Stimulated activated CD4-positive, alpha-beta T cell treated with anti-CD3 and anti-CD28 coated beads, Interleukin-2, amount 100 ng/mL, for 24 hours (primary cell): ENCODE measurements at regions not wholly inside any gene's neighbourhood (a gene's known extent, or its start where the extent isn't known, plus 50 kb on each side); places are given as distances from the start of the nearest gene placed in this dataset.
"Not testable (repeated sequence)": the region's sequence is repeated elsewhere in the genome, so short reads cannot be mapped to it uniquely, and the experiment has no call there.

Experiments
- DNase-seq, 2 donors: peaks; one replicate each; pipeline ENCODE4 v3.0.0-alpha.2; 2020

DNA sequence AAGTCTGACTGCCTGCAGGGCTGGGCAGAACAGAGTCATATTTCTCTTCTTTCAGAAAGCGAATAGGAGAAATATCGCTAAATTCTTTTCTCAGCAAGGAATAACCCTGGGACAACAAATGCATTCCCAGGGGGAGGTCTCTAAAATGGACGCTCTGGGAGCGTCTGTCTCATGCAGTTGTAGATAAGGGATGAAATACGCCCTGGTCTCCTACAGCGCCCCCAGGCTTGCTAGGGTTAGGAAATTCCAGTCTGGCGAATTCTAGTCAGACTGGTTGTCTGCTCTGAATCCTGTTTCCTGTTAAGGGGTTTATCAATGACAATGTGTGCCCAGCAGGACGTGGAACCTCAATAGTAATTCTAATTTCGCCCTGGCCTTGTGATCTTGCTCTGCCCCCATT lies 1214.1 kb downstream of the DIAPH3 start:
- no peak for DNase-seq

DNA sequence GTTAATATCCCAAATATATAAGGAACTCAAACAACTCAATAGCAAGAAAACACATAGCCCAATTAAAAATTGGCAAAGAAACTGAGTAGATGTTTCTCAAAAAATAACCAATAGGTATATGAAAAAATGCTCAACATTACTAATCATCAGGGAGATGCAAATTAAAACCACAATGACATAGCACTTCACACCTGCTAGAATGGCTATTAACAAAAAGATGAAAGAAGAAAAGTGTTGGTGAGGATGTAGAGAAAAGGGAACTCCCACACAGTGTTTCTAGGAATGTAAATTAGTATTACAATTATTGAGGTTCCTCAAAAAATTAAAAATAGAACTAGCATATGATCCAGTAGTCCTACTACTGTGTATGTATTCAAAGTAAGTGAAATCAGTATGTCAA lies 1212.8 kb downstream of the DIAPH3 start:
- no peak for DNase-seq

DNA sequence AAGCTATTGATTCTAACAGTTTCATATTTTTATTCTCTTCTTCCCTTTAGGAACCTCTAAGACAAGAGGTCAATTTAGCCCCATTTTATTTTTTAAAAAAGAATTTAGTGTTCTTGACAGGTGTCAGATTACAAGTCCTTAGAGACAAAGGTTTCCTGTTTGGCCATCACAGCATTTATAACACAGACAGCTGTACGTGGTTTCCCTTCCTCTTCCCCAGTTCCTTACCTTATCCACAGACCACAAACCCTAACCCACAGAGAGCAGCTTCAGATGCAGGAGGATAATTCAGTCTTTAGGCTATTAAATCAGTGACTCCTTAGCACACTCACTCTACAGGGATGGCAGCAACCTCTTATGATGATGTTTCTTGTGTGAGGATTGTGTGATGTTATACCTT lies 1210.1 kb downstream of the DIAPH3 start:
- no peak for DNase-seq

DNA sequence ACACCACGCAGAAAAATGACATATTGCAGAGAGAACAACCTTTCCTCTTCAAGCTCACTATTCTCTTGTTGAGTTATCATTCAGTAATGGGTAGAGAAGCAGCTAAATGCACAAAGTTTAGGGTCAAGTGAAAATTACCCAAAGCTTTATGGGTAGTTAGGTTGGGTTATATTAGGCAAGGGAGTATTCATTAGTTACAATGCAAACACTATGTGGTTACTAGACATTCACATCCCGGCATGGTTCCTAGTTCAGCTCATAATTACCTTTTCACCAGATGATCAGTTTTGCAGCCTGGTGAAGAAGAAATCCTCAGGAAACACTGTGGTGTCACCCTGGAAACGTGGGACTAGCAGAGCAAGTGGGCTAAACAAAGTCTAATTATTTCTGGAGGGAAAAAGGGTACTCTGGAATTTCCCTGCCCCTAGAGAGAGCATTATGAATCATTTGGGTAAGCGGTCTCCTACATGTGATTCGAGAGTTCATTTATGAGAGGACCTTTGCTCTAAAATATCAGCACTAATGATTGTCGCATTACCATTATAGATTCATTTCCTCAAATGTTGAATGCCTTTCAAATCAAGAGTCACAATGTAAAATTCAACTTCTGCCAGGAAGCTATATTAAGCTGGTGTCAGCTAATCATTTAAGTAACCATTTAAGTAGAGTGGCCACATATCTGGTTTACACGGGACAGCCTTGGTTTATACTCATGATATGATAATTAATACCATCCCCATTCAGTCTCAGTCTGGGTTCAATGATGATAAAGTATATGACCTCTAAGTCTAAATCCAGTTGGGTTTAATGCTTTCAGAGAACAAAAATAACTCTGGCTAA lies 1208.0 kb downstream of the DIAPH3 start:
- DNase-seq = no peak

DNA sequence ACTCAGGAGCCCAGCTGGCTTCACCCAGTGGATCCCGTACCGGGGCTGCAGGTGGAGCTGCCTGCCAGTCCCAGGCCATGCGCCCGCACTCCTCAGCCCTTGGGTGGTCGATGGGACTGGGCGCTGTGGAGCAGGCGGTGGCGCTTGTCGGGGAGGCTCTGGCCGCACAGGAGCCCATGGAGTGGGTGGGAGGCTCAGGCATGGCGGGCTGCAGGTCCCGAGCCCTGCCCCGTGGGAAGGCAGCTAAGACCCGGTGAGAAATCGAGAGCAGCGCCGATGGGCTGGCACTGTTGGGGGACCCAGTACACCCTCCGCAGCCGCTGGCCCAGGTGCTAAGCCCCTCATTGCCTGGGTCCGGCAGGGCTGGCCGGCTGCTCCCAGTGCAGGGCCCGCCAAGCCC lies 1205.6 kb downstream of the DIAPH3 start:
- not testable (repeated sequence) for DNase-seq

DNA sequence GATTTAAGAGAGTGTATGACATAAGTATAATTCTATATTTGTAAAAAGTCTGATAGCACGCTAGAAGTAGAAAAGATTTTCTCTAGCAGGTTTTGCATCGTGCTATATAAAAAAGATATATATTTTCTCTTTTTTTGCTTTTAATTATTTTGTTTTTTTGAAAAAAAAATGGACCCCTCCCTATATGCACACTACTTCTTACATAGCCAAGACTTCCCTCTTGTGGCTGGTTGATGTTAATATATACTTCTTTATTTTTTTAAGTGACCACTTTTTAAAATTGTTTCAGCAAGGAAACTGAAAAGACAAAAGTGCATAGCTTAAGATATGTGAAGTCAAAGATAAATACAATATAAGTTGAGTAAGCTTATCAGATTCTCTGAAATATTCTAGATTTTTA lies 1202.8 kb downstream of the DIAPH3 start:
- DNase-seq = no peak

DNA sequence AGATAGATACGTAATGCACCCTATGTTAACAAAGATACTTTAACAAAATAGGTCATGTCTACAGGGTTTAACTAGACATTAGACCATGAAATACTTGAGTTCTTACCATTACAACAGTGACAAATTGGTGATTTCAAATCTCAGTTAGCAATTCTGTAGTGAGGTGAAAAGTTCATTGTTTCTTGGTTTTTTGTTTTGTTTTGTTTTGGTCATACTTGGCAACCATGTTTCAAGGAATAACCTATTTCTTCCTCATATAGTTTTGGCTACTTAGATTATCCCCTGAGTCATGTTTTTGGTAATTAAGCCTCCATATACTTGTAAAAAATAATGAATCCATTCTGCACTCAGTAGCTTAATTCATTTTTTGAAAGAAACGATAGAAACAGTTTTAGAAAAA lies 1200.4 kb downstream of the DIAPH3 start:
- DNase-seq = no peak

DNA sequence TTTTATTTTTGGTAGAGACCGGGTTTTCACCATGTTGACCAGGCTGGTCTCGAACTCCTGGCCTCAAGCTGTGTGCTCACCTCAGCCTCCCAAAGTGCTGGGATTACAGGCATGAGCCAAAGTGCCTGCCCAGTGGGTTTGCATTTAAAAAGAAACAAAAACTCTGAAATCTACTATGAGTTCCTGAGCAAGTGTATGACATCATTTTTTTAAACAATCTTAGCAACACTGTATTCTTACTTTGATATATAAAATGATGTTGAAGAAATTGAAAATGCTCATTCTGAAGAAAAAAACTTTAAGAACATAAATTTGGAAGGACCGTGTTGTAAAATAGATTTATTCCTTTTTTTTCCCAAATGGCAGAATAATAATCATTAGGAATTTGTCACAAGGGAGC lies 1199.7 kb downstream of the DIAPH3 start:
- no peak for DNase-seq

DNA sequence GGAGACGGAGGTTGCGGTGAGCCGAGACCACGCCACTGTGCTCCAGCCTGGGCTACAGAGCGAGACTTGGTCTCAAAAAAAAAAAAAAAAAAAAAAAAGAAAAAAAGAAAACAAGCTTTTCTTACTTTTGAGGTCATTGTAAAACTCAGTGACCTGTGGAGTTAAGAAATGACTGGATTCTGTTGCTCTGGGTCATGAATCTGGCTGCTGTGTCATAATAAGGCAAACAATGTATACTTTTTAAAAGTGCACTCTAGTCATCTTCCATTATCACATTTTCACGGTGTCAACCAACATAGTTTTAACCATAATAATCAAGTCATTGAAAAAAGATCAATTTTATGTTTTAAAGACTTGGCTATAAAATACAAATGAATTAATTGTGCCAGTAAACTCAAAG lies 1186.6 kb downstream of the DIAPH3 start:
- no peak for DNase-seq

DNA sequence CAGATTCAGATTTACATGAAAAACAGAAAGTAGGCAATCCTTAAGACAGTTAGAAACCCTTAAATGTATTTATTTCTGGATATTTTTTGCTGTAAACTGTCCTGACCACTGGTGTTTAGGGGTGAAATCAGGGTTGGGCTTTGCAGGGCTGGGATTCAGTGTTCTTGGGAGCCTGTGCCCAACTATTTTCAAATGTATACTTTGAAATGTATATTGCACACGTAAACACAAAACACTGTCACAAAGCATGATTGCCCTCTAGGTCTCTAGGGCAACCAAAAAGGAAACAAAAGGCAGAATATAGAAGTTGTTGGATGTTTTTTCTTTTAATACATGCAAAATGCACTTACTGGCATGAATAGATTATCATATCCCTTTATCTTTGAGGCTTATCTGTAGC lies 1185.4 kb downstream of the DIAPH3 start:
- DNase-seq = no peak

DNA sequence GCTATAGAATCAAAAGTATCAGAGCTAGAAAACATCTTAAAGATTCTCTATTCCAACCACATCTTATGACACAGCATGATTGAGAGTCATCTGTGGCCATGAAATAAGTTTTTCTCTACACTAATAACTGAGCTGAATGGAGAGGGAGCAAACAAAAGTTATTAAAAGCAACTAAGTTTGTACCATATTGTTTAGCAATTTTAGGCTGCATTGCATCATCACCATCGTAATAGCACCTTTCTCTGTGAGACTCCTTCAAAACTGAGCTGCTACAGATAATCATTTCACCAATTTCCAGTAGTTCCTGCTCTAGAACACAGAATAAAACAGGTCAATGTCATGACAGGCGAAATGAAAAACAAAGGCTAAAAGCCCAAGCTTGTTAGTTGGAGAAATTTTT lies 1183.9 kb downstream of the DIAPH3 start:
- DNase-seq = no peak

DNA sequence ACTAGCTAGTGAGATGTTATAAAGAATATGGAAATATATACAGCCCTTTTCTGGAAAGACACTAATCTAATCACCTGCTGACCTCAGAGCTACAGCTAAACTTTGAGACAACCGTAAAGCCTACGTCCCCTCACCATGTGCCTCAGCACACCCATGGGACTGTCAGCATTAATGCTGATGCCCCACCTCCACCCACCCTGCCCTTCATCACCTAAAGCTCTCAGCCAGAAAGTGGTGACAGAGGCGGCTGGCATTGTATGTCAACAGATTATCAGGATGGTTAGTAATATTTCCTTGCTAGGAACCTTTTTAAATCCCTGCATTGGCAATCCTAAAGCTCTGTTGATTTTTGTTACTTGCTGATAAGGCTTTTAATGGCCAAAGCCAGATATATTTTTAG lies 1177.9 kb downstream of the DIAPH3 start:
- DNase-seq = no peak

DNA sequence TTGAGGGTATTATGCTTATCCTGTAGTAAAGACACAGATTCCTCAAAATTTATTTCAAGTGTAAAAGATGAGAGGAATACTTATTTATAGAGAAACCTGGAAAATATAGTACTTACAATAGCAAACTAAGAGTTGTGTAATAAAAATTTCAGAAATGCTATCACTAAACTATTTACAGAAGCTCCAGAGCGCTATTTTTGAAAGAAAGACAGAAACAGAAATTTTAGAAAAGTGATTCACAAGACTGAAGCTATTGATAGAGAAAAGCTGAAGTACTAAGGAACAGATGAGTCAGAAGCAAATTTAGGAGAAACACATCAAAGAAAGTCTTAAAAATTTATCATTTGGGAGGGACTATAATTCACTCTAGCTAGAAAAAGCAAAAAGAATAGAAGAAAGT lies 1174.2 kb downstream of the DIAPH3 start:
- DNase-seq = no peak

DNA sequence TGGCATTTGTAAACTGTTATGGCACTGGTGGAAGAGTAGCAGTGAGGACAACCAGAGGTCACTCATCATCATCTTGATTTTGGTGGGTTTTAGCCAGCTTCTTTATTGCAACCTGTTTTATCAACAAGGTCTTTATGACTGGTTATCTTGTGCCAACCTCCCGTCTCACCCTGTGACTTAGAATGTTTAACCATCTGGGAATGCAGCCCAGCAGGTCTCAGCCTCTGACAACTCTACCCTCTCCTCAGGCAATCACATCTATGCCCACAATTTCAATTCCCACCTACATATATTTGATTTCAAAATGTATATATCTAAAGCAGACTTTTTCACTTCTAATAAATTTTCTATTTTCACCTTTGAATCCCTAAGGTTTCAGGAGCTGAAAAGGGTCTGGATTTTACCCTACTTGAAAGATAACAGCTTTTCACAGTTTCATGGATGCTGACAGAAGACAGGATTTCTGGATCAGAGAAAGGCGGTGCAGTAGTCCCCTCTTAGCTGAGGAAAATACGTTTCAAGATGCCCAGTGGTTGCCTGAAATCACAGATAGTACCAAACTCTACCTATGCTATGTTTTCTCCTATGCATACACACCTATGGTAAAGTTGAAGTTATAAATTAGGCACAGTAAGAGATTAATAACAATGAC lies 1171.8 kb downstream of the DIAPH3 start:
- no peak for DNase-seq

DNA sequence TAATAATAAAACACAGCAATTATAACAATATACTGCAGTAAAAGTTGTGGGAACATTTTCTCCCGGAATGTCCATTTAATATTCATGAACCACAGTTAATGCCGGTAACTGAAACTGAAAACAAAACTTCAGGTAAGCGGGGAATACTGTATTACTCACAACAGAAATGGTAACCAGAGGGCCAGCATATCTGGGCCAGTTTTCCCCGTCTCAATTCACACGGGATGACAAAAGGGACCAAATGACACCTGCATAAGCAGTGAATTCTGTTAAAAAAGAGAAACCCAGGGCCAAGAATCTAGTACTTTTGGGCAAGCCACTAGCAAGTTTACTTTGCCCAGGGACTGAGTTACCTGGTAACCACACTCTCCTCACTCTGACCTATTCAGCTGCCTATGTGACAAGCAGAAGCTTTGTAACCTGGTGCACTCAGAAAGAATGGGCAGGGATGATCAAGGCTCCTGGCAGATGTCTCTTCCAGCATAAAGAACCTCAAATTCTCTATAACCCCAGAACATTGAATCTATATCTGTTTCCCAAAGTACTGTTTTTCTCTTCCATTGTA lies 1171.2 kb downstream of the DIAPH3 start:
- DNase-seq = no peak

DNA sequence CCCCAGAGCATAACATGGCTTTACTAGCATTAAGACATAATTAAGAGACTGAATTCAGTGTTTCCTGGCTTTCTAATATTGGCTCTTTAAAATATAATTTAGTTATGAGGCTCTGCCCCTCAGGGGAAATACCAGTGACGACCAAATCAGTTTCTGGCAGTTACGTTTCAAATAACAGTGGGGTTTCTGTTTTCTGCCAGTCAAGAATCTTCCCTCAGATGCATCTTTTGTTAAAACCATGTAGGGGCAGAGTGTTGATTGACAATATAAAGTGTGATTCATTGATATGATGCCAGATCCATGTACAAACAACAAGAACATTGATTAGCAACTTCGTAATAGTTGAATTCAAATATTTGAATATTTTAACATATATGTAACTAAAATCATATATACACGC lies 1169.7 kb downstream of the DIAPH3 start:
- DNase-seq = no peak

DNA sequence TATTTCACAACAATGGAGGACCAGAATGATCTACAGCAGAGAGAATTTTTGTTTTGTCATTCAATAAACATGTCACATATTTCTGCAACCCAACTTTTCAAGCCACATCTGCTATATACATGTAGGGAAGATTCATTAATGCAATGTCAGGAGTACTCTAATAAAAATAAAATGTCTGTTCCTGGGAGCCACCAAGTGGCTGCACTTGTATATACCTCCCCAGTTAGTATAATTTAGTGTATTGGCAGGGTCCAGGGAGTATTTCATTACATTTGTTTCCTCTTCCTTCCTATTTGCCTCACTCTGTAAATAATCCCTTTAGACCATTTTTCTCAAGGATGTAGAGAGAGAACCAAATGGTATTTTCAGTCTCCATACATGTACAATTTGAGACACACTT lies 1169.0 kb downstream of the DIAPH3 start:
- DNase-seq = no peak

DNA sequence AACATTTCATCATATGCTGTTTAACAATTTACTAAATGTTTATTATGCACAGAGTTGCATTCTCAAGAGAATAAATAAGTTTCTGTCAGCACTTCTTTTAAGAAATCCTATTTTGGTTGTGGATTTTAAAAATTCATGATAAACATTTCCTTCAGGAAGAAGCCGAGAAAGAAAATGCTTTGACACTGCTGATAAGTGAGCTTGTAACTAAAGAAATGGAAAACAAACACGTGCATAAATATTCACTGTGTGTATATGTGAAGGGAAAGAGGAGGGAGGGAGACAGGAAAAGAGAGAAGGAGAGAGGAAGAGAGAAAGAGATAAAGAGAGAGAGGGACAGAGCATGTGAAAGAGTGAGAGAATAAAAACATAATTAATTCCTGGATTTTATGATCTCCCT lies 1165.0 kb downstream of the DIAPH3 start:
- no peak for DNase-seq

DNA sequence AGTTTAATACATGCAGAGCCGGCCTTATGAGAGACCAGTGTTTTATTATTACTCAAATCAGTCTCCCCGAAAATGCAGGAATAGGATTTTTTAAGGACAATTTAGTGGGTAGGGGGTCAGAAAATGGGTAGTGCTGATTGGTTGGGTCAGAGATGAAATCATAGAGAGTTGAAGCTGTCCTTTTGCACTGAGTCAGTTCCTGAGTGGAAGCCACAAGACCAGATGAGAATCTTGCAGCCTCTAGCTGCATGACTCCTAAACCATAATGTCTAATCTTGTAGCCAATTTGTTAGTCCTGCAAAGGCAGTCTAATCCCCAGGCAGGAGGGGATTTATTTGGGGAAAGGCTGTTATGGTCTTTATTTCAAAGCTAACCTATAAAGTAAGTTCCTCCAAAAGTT lies 1163.9 kb downstream of the DIAPH3 start:
- DNase-seq = no peak

DNA sequence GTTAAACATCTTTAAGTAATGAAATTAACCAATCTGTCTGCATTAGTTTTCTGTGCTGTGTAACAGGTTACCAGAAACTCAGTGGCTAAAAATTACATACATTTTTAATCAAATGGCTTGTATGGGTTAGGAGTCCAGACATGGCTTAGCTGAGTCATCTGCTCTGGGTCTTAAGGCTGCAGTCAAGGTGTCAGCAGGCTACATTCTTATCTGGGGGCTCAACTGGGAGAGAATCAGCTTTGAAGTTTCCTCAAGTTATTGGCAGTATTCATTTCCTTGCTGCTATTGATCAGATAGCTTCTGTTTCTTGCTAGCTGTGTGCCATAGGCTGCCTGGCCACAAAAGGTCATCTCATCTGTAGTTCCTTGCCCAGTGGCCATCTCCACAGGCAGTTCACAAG lies 1163.0 kb downstream of the DIAPH3 start:
- no peak for DNase-seq

DNA sequence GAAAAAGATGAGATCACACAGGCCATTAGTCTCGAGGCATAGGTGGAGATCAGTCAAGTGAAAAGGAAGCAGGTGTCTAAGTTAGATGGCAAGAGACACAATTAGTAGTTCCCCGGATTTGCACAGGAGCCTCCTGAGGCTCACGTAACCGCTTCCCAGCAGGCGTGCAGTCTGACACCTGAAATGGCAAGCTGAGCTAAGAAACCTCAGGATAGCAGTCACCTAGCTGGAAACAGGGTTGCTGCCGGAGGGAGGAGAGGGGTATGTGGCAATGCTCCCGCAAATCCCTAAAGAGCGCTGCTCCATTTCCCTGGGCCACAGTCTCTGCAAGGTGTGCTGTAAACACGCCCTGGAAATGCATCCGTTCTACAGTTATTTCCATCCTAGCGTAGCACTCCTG lies 1151.0 kb downstream of the DIAPH3 start:
- DNase-seq = no peak

DNA sequence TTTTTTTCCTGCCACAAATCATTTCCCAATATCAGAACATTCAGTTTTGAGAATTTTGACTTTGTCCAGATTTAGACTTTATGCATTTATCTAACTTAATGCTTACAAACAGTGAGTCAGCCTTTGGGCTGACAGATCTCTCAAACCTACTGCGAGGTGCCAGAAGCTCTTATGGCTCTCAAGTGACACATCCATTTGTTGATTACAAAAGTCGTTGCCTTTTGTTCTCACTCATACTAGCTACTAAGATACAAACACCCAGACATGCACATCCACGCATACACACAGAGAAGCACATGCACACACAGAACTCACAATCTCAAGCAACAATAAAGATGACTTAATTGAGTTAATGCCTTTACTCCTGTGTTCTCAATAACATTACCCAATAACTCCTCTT lies 1147.5 kb downstream of the DIAPH3 start:
- no peak for DNase-seq

DNA sequence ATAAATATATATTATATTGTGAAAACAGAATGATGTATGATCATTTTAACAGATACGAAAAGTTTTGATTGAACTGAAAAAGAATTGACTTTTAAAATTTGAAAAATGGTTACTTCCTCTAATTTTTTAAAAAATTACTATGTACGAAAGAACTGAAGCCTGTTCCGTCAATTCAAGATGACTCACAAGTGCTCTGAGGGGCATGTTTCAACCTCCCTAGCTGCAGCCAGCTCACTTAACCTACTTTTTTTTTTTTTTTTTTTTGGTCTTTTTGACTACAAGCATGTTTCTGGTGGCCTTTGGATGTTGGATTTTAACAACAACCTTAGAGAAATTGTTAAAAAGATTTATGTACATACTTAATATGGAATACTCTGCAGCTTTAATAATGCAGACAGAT lies 1139.3 kb downstream of the DIAPH3 start:
- no peak for DNase-seq

DNA sequence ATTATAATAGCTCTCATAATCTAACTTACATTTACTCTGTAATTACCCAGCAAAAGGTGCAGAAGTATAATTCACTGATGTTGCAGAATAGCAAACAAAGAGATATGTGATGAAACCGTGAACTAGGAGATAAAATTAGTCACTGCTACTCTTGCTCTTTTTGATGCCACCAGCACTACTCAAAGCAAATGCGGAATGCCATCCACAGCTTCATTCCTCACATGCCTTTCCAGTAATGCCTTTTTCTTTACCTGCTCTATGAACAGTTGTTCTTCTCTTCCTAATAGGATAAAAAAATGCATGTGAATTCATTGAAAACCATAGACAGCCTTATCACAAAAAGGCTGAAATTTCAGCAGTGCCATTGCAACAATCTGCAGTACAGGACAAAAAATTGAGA lies 1129.5 kb downstream of the DIAPH3 start:
- no peak for DNase-seq

DNA sequence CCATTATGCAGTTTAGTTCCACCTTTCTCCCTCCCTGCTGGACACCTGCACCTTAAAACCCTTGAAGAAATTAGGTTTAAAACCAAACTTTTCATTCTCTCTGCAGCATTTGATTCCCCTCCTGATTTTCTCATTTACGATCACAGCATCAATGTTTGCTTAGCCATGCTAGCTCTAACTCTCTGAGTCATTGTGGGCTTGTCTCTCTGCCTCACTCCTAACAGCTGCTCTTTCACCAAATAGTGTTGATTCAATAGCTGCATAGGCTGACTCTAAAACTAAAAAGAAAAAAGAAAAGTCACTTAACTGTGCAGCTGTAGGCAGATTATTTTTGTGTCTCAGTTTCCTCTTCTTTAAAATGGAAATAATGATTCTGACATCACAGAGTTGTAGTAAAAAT lies 1124.9 kb downstream of the DIAPH3 start:
- DNase-seq = no peak
